Endothelial cell of umbilical vein (primary cell): ENCODE measurements at regions not wholly inside any gene's neighbourhood (a gene's known extent, or its start where the extent isn't known, plus 50 kb on each side); places are given as distances from the start of the nearest gene placed in this dataset.
"Not testable (repeated sequence)": the region's sequence is repeated elsewhere in the genome, so short reads cannot be mapped to it uniquely, and the experiment has no call there.

Source experiments
- BruUV-seq: library from RNA; stranded (reverse); fragments of 400-500 nt; replicated peaks from 2 replicates; lab custom pipeline; 2021; lab: Mats Ljungman, UMichigan
- CTCF ChIA-PET: fragments of 300-600, 350-600 bp; sonication (Branson Sonifier 250); formaldehyde crosslinking; loops from one replicate; lab custom pipeline; 2021; ENCODE audit warnings: antibody characterized with exemption, inconsistent platforms; lab: Charles Lee
- POLR2A ChIA-PET: fragments of 300-600, 350-600 bp; sonication (Branson Sonifier 250); formaldehyde crosslinking; loops from one replicate; lab custom pipeline; 2021; ENCODE audit warnings: antibody characterized with exemption, inconsistent platforms; lab: Charles Lee
- DNase-seq: peaks from one replicate; pipeline ENCODE4 v3.0.0-alpha.2; 2011; ENCODE audit warnings: low read depth, low spot score
- FAIRE-seq: peaks from 2 replicates; lab custom pipeline; 2011; peaks lifted over from hg19 to GRCh38; lab: Jason Lieb, UNC
- H2AFZ ChIP-seq: 2 replicates; pipeline ENCODE4 v1.6.0; 2012; ENCODE audit warnings: low read depth, low read length, control low read depth, inconsistent platforms
- H3K27ac ChIP-seq: 2 replicates; pipeline ENCODE4 v1.5.1; 2011; ENCODE audit warnings: low read depth, mild to moderate bottlenecking, control low read depth, low read length, moderate library complexity; ENCODE audit not compliant: insufficient read depth
- H3K27me3 ChIP-seq, 2 experiments: 2 replicates each; pipeline versions ENCODE4 v1.6.0 to v1.6.1; 2011; ENCODE audit warnings: low read length in 2 of 2, mixed read lengths in 1 of 2; ENCODE audit not compliant: control insufficient read depth in 2 of 2, insufficient read depth in 2 of 2
- H3K36me3 ChIP-seq, 2 experiments: 2 replicates in 1 of 2; 3 replicates in 1 of 2; pipeline ENCODE4 v1.5.1; 2011; ENCODE audit warnings: low read length in 2 of 2, mild to moderate bottlenecking in 1 of 2, moderate library complexity in 1 of 2; ENCODE audit not compliant: control insufficient read depth in 2 of 2, insufficient read depth in 2 of 2; ENCODE audit errors: extremely low read depth in 1 of 2
- H3K4me1 ChIP-seq: 3 replicates; pipeline ENCODE4 v1.5.1; 2011; ENCODE audit warnings: mild to moderate bottlenecking, low read length; ENCODE audit not compliant: control insufficient read depth, insufficient read depth; ENCODE audit errors: extremely low read depth
- H3K4me2 ChIP-seq: 2 replicates; pipeline ENCODE4 v1.6.1; 2011; ENCODE audit warnings: low read length, control low read depth, mixed read lengths; ENCODE audit not compliant: insufficient read depth
- H3K4me3 ChIP-seq, 3 experiments: fragments of 200-600 bp in 1 of 3; sonication (generic), shearing (Covaris generic) in 1 of 3; replicated peaks in 1 of 3; 2 replicates each; pipeline ENCODE4 v1.5.1; 2011 to 2016; ENCODE audit warnings: control low read depth in 3 of 3, low read length in 3 of 3, mild to moderate bottlenecking in 2 of 3, inconsistent platforms in 1 of 3, low read depth in 1 of 3, moderate library complexity in 1 of 3; ENCODE audit not compliant: insufficient read depth in 1 of 3
- H3K79me2 ChIP-seq: 2 replicates; pipeline ENCODE4 v1.6.0; 2012; ENCODE audit warnings: low read length, inconsistent platforms; ENCODE audit not compliant: control insufficient read depth, insufficient read depth
- H3K9ac ChIP-seq: replicated peaks from 2 replicates; pipeline ENCODE3; 2011; ENCODE audit warnings: low read length, control low read depth; ENCODE audit not compliant: insufficient read depth; ENCODE audit errors: extremely low read depth
- H3K9me1 ChIP-seq: replicated peaks from 3 replicates; pipeline ENCODE4 v1.6.0; 2011; ENCODE audit warnings: mild to moderate bottlenecking, low read length; ENCODE audit not compliant: control insufficient read depth, insufficient read depth; ENCODE audit errors: extremely low read depth
- H3K9me3 ChIP-seq: replicated peaks from 2 replicates; pipeline ENCODE4 v1.5.1; 2012; ENCODE audit warnings: low read length, inconsistent platforms; ENCODE audit not compliant: control insufficient read depth, insufficient read depth
- H4K20me1 ChIP-seq: replicated peaks from 2 replicates; pipeline ENCODE3; 2011; ENCODE audit warnings: mild to moderate bottlenecking, low read length; ENCODE audit not compliant: control insufficient read depth, insufficient read depth; ENCODE audit errors: extremely low read depth
- FOS ChIP-seq: IDR thresholded peaks from 2 replicates; pipeline ENCODE4 v1.6.1; 2011; ENCODE audit warnings: mild to moderate bottlenecking, low read length, moderate library complexity, borderline replicate concordance; ENCODE audit not compliant: insufficient read depth
- GATA2 ChIP-seq: IDR thresholded peaks from 2 replicates; pipeline ENCODE4 v1.7.0; 2011; ENCODE audit warnings: low read depth, mild to moderate bottlenecking, moderate library complexity, mixed read lengths, low read length; ENCODE audit not compliant: insufficient read length, insufficient read depth
- MYC ChIP-seq: IDR thresholded peaks from one replicate; pipeline ENCODE4 v1.6.1; 2011; ENCODE audit warnings: mild to moderate bottlenecking, low read depth, low read length
- POLR2A ChIP-seq: IDR thresholded peaks from 2 replicates; pipeline ENCODE4 v1.6.1; 2012; ENCODE audit warnings: low read depth, mild to moderate bottlenecking, control low read depth, low read length
- POLR2AphosphoS5 ChIP-seq: IDR thresholded peaks from 2 replicates; pipeline ENCODE4 v1.6.1; 2012; ENCODE audit warnings: low read depth, mild to moderate bottlenecking, control low read depth, low read length, moderate library complexity; ENCODE audit not compliant: insufficient read depth
- dilution Hi-C: fragments of 300-500 bp; cut with MboI; formaldehyde crosslinking; loops from one replicate; pipeline ENCODE4 v1.15.0; 2019; ENCODE audit warnings: low sequenced_read_pairs; ENCODE audit not compliant: extremely low pct_ligation_motif_present
- intact Hi-C: fragments of 100-400 bp; cut with micrococcal nuclease; formaldehyde crosslinking; loops from one replicate; pipeline ENCODE4 v1.10.0; 2022
- TF ChIP-seq, protein P1 (sequence below), 2 donors: IDR thresholded peaks; 1 replicate in 1 of 2; 2 replicates in 1 of 2; pipeline ENCODE4 v1.5.1; 2011; ENCODE audit warnings: low read length in 2 of 2, mild to moderate bottlenecking in 2 of 2, moderate library complexity in 2 of 2, control low read depth in 1 of 2, inconsistent platforms in 1 of 2, low read depth in 1 of 2; ENCODE audit not compliant: insufficient read depth in 1 of 2; ENCODE audit errors: extremely low read depth in 1 of 2
- TF ChIP-seq, protein P2 (sequence below): IDR thresholded peaks from 2 replicates; pipeline ENCODE4 v1.6.1; 2011; ENCODE audit not compliant: insufficient read depth, insufficient read length

DNA sequence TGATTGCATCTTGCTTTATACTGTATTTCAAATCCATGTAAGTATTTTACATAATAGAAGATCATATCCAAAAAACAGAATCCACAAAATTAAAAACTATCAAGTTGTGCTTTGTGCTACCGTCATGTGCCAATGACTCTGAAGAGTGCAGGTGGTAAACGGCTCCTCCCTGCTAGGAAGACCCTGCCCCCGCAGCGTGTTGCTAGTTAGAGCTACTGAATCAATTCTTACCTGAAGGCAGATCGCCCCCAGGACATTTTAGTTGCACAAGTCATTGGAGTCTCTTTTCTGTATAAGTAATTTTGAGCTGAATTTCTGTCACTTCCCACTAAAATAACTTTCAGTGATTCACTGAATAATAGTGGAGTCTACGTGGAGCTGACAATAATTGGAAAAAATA lies 599.5 kb upstream of the ZFP42 start:
- H3K36me3 ChIP-seq, result no peaks in the 10 kb centered on the region
- no peaks in the 10 kb centered on the region for H4K20me1 ChIP-seq
- no peak overlapping the region for H3K4me2 ChIP-seq
- no peaks in the 10 kb centered on the region for H3K9me1 ChIP-seq
- no peak overlapping the region for H2AFZ ChIP-seq
- FAIRE-seq (no peak), DNase-seq (no peak)
- no peak overlapping the region for H3K27ac ChIP-seq
- intact Hi-C loops, result no loop called here
- no peaks in the 10 kb centered on the region for H3K79me2 ChIP-seq
- no peaks in the 10 kb centered on the region for H3K27me3 ChIP-seq
- dilution Hi-C loops, result no loop called here
- TF ChIP-seq GATA2, result no peak
- no peak for TF ChIP-seq FOS
- no peak for TF ChIP-seq POLR2AphosphoS5
- TF ChIP-seq, protein P1, sequence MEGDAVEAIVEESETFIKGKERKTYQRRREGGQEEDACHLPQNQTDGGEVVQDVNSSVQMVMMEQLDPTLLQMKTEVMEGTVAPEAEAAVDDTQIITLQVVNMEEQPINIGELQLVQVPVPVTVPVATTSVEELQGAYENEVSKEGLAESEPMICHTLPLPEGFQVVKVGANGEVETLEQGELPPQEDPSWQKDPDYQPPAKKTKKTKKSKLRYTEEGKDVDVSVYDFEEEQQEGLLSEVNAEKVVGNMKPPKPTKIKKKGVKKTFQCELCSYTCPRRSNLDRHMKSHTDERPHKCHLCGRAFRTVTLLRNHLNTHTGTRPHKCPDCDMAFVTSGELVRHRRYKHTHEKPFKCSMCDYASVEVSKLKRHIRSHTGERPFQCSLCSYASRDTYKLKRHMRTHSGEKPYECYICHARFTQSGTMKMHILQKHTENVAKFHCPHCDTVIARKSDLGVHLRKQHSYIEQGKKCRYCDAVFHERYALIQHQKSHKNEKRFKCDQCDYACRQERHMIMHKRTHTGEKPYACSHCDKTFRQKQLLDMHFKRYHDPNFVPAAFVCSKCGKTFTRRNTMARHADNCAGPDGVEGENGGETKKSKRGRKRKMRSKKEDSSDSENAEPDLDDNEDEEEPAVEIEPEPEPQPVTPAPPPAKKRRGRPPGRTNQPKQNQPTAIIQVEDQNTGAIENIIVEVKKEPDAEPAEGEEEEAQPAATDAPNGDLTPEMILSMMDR (IDR thresholded peaks at IDR 0.05; ENCODE audit: extremely low read depth in 1 of 2, insufficient read depth in 1 of 2, low read depth in 1 of 2, low read length in 2 of 2), result no peak
- no peak for TF ChIP-seq POLR2A
- TF ChIP-seq, protein P2, sequence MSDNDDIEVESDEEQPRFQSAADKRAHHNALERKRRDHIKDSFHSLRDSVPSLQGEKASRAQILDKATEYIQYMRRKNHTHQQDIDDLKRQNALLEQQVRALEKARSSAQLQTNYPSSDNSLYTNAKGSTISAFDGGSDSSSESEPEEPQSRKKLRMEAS, result no peak
- TF ChIP-seq MYC, result no peak
- ChIA-PET CTCF (no interaction called here), POLR2A (no interaction called here)
- H3K4me1 ChIP-seq, result no peaks in the 10 kb centered on the region
- no peaks in the 10 kb centered on the region for H3K9me3 ChIP-seq
- H3K9ac ChIP-seq, result no peak overlapping the region
- H3K4me3 ChIP-seq, result no peak overlapping the region
- no TSS peak for BruUV-seq

DNA sequence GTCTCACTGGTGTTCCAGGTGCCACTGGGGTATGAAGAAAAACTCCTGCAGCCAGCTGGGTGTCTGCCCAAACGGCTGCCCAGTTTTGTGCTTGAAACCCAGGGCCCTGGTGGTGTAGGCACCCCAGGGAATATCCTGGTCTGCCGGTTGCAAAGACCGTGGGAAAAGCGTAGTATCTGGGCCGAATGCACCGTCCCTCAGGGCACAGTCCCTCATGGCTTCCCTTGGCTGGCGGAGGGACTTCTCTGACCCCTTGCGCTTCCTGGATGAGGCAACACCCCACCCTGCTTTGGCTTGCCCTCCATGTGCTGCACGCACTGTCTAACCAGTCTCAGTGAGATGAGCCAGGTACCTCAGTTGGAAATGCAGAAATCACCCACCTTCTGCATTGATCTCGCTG lies 587.1 kb upstream of the ZFP42 start:
- H3K9me1 ChIP-seq, H3K4me2 ChIP-seq, H2AFZ ChIP-seq, H4K20me1 ChIP-seq, dilution Hi-C loops, H3K27me3 ChIP-seq, H3K9me3 ChIP-seq, H3K4me1 ChIP-seq, H3K36me3 ChIP-seq, POLR2A ChIA-PET, CTCF ChIA-PET, H3K9ac ChIP-seq, FAIRE-seq, DNase-seq, intact Hi-C loops, H3K79me2 ChIP-seq, H3K4me3 ChIP-seq, BruUV-seq, H3K27ac ChIP-seq: not testable (repeated sequence)
